Endothelial cell of umbilical vein (primary cell): ENCODE measurements at regions not wholly inside any gene's neighbourhood (a gene's known extent, or its start where the extent isn't known, plus 50 kb on each side); places are given as distances from the start of the nearest gene placed in this dataset.

Experiments used
- BruUV-seq: library from RNA; stranded (reverse); fragments of 400-500 nt; replicated peaks from 2 replicates; lab custom pipeline; 2021; lab: Mats Ljungman, UMichigan
- CTCF ChIA-PET: fragments of 300-600, 350-600 bp; sonication (Branson Sonifier 250); formaldehyde crosslinking; loops from one replicate; lab custom pipeline; 2021; ENCODE audit warnings: antibody characterized with exemption, inconsistent platforms; lab: Charles Lee
- POLR2A ChIA-PET: fragments of 300-600, 350-600 bp; sonication (Branson Sonifier 250); formaldehyde crosslinking; loops from one replicate; lab custom pipeline; 2021; ENCODE audit warnings: antibody characterized with exemption, inconsistent platforms; lab: Charles Lee
- DNase-seq: peaks from one replicate; pipeline ENCODE4 v3.0.0-alpha.2; 2011; ENCODE audit warnings: low read depth, low spot score
- FAIRE-seq: peaks from 2 replicates; lab custom pipeline; 2011; peaks lifted over from hg19 to GRCh38; lab: Jason Lieb, UNC
- H2AFZ ChIP-seq: 2 replicates; pipeline ENCODE4 v1.6.0; 2012; ENCODE audit warnings: low read depth, low read length, control low read depth, inconsistent platforms
- H3K27ac ChIP-seq: 2 replicates; pipeline ENCODE4 v1.5.1; 2011; ENCODE audit warnings: low read depth, mild to moderate bottlenecking, control low read depth, low read length, moderate library complexity; ENCODE audit not compliant: insufficient read depth
- H3K27me3 ChIP-seq, 2 experiments: 2 replicates each; pipeline versions ENCODE4 v1.6.0 to v1.6.1; 2011; ENCODE audit warnings: low read length in 2 of 2, mixed read lengths in 1 of 2; ENCODE audit not compliant: control insufficient read depth in 2 of 2, insufficient read depth in 2 of 2
- H3K36me3 ChIP-seq, 2 experiments: 2 replicates in 1 of 2; 3 replicates in 1 of 2; pipeline ENCODE4 v1.5.1; 2011; ENCODE audit warnings: low read length in 2 of 2, mild to moderate bottlenecking in 1 of 2, moderate library complexity in 1 of 2; ENCODE audit not compliant: control insufficient read depth in 2 of 2, insufficient read depth in 2 of 2; ENCODE audit errors: extremely low read depth in 1 of 2
- H3K4me1 ChIP-seq: 3 replicates; pipeline ENCODE4 v1.5.1; 2011; ENCODE audit warnings: mild to moderate bottlenecking, low read length; ENCODE audit not compliant: control insufficient read depth, insufficient read depth; ENCODE audit errors: extremely low read depth
- H3K4me2 ChIP-seq: 2 replicates; pipeline ENCODE4 v1.6.1; 2011; ENCODE audit warnings: low read length, control low read depth, mixed read lengths; ENCODE audit not compliant: insufficient read depth
- H3K4me3 ChIP-seq, 3 experiments: fragments of 200-600 bp in 1 of 3; sonication (generic), shearing (Covaris generic) in 1 of 3; replicated peaks in 1 of 3; 2 replicates each; pipeline ENCODE4 v1.5.1; 2011 to 2016; ENCODE audit warnings: control low read depth in 3 of 3, low read length in 3 of 3, mild to moderate bottlenecking in 2 of 3, inconsistent platforms in 1 of 3, low read depth in 1 of 3, moderate library complexity in 1 of 3; ENCODE audit not compliant: insufficient read depth in 1 of 3
- H3K79me2 ChIP-seq: 2 replicates; pipeline ENCODE4 v1.6.0; 2012; ENCODE audit warnings: low read length, inconsistent platforms; ENCODE audit not compliant: control insufficient read depth, insufficient read depth
- H3K9ac ChIP-seq: replicated peaks from 2 replicates; pipeline ENCODE3; 2011; ENCODE audit warnings: low read length, control low read depth; ENCODE audit not compliant: insufficient read depth; ENCODE audit errors: extremely low read depth
- H3K9me1 ChIP-seq: replicated peaks from 3 replicates; pipeline ENCODE4 v1.6.0; 2011; ENCODE audit warnings: mild to moderate bottlenecking, low read length; ENCODE audit not compliant: control insufficient read depth, insufficient read depth; ENCODE audit errors: extremely low read depth
- H3K9me3 ChIP-seq: replicated peaks from 2 replicates; pipeline ENCODE4 v1.5.1; 2012; ENCODE audit warnings: low read length, inconsistent platforms; ENCODE audit not compliant: control insufficient read depth, insufficient read depth
- H4K20me1 ChIP-seq: replicated peaks from 2 replicates; pipeline ENCODE3; 2011; ENCODE audit warnings: mild to moderate bottlenecking, low read length; ENCODE audit not compliant: control insufficient read depth, insufficient read depth; ENCODE audit errors: extremely low read depth
- CTCF ChIP-seq, 2 donors: IDR thresholded peaks; 1 replicate in 1 of 2; 2 replicates in 1 of 2; pipeline ENCODE4 v1.5.1; 2011; ENCODE audit warnings: low read length in 2 of 2, mild to moderate bottlenecking in 2 of 2, moderate library complexity in 2 of 2, control low read depth in 1 of 2, inconsistent platforms in 1 of 2, low read depth in 1 of 2; ENCODE audit not compliant: insufficient read depth in 1 of 2; ENCODE audit errors: extremely low read depth in 1 of 2
- FOS ChIP-seq: IDR thresholded peaks from 2 replicates; pipeline ENCODE4 v1.6.1; 2011; ENCODE audit warnings: mild to moderate bottlenecking, low read length, moderate library complexity, borderline replicate concordance; ENCODE audit not compliant: insufficient read depth
- GATA2 ChIP-seq: IDR thresholded peaks from 2 replicates; pipeline ENCODE4 v1.7.0; 2011; ENCODE audit warnings: low read depth, mild to moderate bottlenecking, moderate library complexity, mixed read lengths, low read length; ENCODE audit not compliant: insufficient read length, insufficient read depth
- JUN ChIP-seq: IDR thresholded peaks from 2 replicates; pipeline ENCODE4 v1.6.1; 2011; ENCODE audit warnings: borderline replicate concordance, low read depth; ENCODE audit not compliant: insufficient read length, insufficient read depth
- MAX ChIP-seq: IDR thresholded peaks from 2 replicates; pipeline ENCODE4 v1.6.1; 2011; ENCODE audit not compliant: insufficient read depth, insufficient read length
- MYC ChIP-seq: IDR thresholded peaks from one replicate; pipeline ENCODE4 v1.6.1; 2011; ENCODE audit warnings: mild to moderate bottlenecking, low read depth, low read length
- POLR2A ChIP-seq: IDR thresholded peaks from 2 replicates; pipeline ENCODE4 v1.6.1; 2012; ENCODE audit warnings: low read depth, mild to moderate bottlenecking, control low read depth, low read length
- POLR2AphosphoS5 ChIP-seq: IDR thresholded peaks from 2 replicates; pipeline ENCODE4 v1.6.1; 2012; ENCODE audit warnings: low read depth, mild to moderate bottlenecking, control low read depth, low read length, moderate library complexity; ENCODE audit not compliant: insufficient read depth
- dilution Hi-C: fragments of 300-500 bp; cut with MboI; formaldehyde crosslinking; loops from one replicate; pipeline ENCODE4 v1.15.0; 2019; ENCODE audit warnings: low sequenced_read_pairs; ENCODE audit not compliant: extremely low pct_ligation_motif_present
- intact Hi-C: fragments of 100-400 bp; cut with micrococcal nuclease; formaldehyde crosslinking; loops from one replicate; pipeline ENCODE4 v1.10.0; 2022

GRCh38 chr15:87527875-87528274 is 728.7 kb downstream of the NTRK3 start:
- ChIA-PET POLR2A (no interaction called here), CTCF (no interaction called here)
- Histone ChIP-seq H3K9me3 (no peaks in the 10 kb centered on the region), H3K4me2 (no peak overlapping the region), H3K36me3 (no peaks in the 10 kb centered on the region), H3K9me1 (no peaks in the 10 kb centered on the region), H3K9ac (no peak overlapping the region), H4K20me1 (no peaks in the 10 kb centered on the region), H3K27ac (no peak overlapping the region), H2AFZ (no peak overlapping the region), H3K4me3 (no peak overlapping the region), H3K27me3 (no peaks in the 10 kb centered on the region), H3K4me1 (no peaks in the 10 kb centered on the region), H3K79me2 (no peaks in the 10 kb centered on the region)
- no peak for DNase-seq
- intact Hi-C loops (no loop called here), dilution Hi-C loops (no loop called here)
- no peak for FAIRE-seq
- BruUV-seq, result no TSS peak
- TF ChIP-seq FOS (no peak), CTCF (IDR thresholded peaks at IDR 0.05; ENCODE audit: extremely low read depth in 1 of 2, insufficient read depth in 1 of 2, low read depth in 1 of 2, low read length in 2 of 2) (no peak), JUN (no peak), POLR2A (no peak)

- no peaks in the 10 kb centered on the region for H3K36me3 ChIP-seq
- ChIA-PET CTCF (no interaction called here), POLR2A (no interaction called here)
- H3K27me3 ChIP-seq, result no peaks in the 10 kb centered on the region
- no peaks in the 10 kb centered on the region for H3K4me1 ChIP-seq
- no peak overlapping the region for H3K27ac ChIP-seq
- FAIRE-seq (no peak), DNase-seq (no peak)
- H3K9me1 ChIP-seq, result no peaks in the 10 kb centered on the region
- intact Hi-C loops, result no loop called here
- no peak overlapping the region for H3K4me2 ChIP-seq
- H2AFZ ChIP-seq, result no peak overlapping the region
- no peak overlapping the region for H3K9ac ChIP-seq
- H3K4me3 ChIP-seq, result no peak overlapping the region
- no peaks in the 10 kb centered on the region for H3K9me3 ChIP-seq
- dilution Hi-C loops, result no loop called here
- no peaks in the 10 kb centered on the region for H3K79me2 ChIP-seq
- H4K20me1 ChIP-seq, result no peaks in the 10 kb centered on the region
- TF ChIP-seq GATA2 (no peak), MYC (no peak), JUN (no peak), POLR2A (no peak), CTCF (IDR thresholded peaks at IDR 0.05; ENCODE audit: extremely low read depth in 1 of 2, insufficient read depth in 1 of 2, low read depth in 1 of 2, low read length in 2 of 2) (no peak), POLR2AphosphoS5 (no peak), MAX (no peak), FOS (no peak)
- no TSS peak for BruUV-seq
Measured at GRCh38 chr15:87527416-87527815, 729.1 kb downstream of the NTRK3 start.
